GM12878 (cell line): ENCODE measurements at regions not wholly inside any gene's neighbourhood (a gene's known extent, or its start where the extent isn't known, plus 50 kb on each side); places are given as distances from the start of the nearest gene placed in this dataset.

Source experiments
- CEBPB ChIP-seq, 2 experiments: fragments of 150-350 bp in 1 of 2; IDR thresholded peaks; 2 replicates each; pipeline ENCODE4 v1.6.1; 2012 to 2014; ENCODE audit warnings: low read depth in 2 of 2, low read length in 2 of 2, borderline replicate concordance in 1 of 2, inconsistent platforms in 1 of 2
- NFYA ChIP-seq: IDR thresholded peaks from 2 replicates; pipeline ENCODE4 v1.6.1; 2011; ENCODE audit warnings: low read depth, mild to moderate bottlenecking, low read length, improper control_type of control experiment, borderline replicate concordance
- WRNIP1 ChIP-seq: IDR thresholded peaks from 2 replicates; pipeline ENCODE4 v1.6.1; 2011; ENCODE audit warnings: low read depth, low read length, improper control_type of control experiment, borderline replicate concordance
- TF ChIP-seq, protein P1 (sequence below): fragments of 450-650 bp; IDR thresholded peaks from 2 replicates; pipeline ENCODE4 v1.6.1; 2017; ENCODE audit warnings: mild to moderate bottlenecking, moderate library complexity
- TF ChIP-seq, protein P2 (sequence below): fragments of 450-650 bp; IDR thresholded peaks from 2 replicates; pipeline ENCODE4 v1.6.1; 2017; ENCODE audit warnings: mild to moderate bottlenecking, moderate library complexity

DNA sequence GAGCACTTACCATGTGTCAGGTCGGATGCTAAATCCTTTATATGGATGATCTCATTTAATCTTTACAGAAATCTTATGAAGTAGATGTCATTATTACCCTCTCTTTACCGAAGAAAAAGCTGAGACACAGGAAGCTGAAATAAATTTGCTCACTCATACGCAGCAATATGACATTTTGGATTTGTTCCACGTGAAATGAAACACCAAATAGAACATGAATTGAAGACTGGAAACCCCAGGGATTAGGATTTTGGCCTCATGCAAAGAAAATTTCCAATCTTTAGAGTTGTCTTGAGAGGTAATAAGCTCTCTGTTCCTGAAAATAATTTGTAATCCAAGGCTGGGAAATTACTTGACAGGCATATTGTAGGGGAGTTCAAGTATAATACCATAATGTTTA is 354.4 kb upstream of the CLNK start (continued):
- TF ChIP-seq, protein P1, sequence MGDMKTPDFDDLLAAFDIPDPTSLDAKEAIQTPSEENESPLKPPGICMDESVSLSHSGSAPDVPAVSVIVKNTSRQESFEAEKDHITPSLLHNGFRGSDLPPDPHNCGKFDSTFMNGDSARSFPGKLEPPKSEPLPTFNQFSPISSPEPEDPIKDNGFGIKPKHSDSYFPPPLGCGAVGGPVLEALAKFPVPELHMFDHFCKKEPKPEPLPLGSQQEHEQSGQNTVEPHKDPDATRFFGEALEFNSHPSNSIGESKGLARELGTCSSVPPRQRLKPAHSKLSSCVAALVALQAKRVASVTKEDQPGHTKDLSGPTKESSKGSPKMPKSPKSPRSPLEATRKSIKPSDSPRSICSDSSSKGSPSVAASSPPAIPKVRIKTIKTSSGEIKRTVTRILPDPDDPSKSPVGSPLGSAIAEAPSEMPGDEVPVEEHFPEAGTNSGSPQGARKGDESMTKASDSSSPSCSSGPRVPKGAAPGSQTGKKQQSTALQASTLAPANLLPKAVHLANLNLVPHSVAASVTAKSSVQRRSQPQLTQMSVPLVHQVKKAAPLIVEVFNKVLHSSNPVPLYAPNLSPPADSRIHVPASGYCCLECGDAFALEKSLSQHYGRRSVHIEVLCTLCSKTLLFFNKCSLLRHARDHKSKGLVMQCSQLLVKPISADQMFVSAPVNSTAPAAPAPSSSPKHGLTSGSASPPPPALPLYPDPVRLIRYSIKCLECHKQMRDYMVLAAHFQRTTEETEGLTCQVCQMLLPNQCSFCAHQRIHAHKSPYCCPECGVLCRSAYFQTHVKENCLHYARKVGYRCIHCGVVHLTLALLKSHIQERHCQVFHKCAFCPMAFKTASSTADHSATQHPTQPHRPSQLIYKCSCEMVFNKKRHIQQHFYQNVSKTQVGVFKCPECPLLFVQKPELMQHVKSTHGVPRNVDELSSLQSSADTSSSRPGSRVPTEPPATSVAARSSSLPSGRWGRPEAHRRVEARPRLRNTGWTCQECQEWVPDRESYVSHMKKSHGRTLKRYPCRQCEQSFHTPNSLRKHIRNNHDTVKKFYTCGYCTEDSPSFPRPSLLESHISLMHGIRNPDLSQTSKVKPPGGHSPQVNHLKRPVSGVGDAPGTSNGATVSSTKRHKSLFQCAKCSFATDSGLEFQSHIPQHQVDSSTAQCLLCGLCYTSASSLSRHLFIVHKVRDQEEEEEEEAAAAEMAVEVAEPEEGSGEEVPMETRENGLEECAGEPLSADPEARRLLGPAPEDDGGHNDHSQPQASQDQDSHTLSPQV = no peak
- TF ChIP-seq CEBPB (IDR thresholded peaks at IDR 0.05; ENCODE audit: borderline replicate concordance in 1 of 2, low read depth in 2 of 2, low read length in 2 of 2) (no peak), NFYA (no peak), WRNIP1 (no peak)
- TF ChIP-seq, protein P2, sequence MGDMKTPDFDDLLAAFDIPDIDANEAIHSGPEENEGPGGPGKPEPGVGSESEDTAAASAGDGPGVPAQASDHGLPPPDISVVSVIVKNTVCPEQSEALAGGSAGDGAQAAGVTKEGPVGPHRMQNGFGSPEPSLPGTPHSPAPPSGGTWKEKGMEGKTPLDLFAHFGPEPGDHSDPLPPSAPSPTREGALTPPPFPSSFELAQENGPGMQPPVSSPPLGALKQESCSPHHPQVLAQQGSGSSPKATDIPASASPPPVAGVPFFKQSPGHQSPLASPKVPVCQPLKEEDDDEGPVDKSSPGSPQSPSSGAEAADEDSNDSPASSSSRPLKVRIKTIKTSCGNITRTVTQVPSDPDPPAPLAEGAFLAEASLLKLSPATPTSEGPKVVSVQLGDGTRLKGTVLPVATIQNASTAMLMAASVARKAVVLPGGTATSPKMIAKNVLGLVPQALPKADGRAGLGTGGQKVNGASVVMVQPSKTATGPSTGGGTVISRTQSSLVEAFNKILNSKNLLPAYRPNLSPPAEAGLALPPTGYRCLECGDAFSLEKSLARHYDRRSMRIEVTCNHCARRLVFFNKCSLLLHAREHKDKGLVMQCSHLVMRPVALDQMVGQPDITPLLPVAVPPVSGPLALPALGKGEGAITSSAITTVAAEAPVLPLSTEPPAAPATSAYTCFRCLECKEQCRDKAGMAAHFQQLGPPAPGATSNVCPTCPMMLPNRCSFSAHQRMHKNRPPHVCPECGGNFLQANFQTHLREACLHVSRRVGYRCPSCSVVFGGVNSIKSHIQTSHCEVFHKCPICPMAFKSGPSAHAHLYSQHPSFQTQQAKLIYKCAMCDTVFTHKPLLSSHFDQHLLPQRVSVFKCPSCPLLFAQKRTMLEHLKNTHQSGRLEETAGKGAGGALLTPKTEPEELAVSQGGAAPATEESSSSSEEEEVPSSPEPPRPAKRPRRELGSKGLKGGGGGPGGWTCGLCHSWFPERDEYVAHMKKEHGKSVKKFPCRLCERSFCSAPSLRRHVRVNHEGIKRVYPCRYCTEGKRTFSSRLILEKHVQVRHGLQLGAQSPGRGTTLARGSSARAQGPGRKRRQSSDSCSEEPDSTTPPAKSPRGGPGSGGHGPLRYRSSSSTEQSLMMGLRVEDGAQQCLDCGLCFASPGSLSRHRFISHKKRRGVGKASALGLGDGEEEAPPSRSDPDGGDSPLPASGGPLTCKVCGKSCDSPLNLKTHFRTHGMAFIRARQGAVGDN = no peak
